CD14-positive monocyte (primary cell): ENCODE measurements at regions not wholly inside any gene's neighbourhood (a gene's known extent, or its start where the extent isn't known, plus 50 kb on each side); places are given as distances from the start of the nearest gene placed in this dataset.

Experiments used
- DNase-seq, 3 donors: peaks; one replicate each; pipeline ENCODE4 v3.0.0-alpha.2; 2011 to 2022
- H2AFZ ChIP-seq: 2 replicates; pipeline ENCODE4 v1.6.0; 2012; ENCODE audit warnings: mild to moderate bottlenecking, low read depth, low read length, inconsistent platforms; ENCODE audit not compliant: insufficient read depth, poor library complexity, severe bottlenecking
- H3K27ac ChIP-seq, 2 donors: 1 replicate in 1 of 2; 2 replicates in 1 of 2; pipeline ENCODE4 v1.5.1; 2012 to 2013; ENCODE audit warnings: low read length in 2 of 2, control low read depth in 1 of 2, inconsistent platforms in 1 of 2, low read depth in 1 of 2, mild to moderate bottlenecking in 1 of 2
- H3K27me3 ChIP-seq, 2 donors: one replicate each; pipeline versions ENCODE4 v1.6.0 to v1.6.1; 2011 to 2013; ENCODE audit warnings: low read length in 2 of 2; ENCODE audit not compliant: control insufficient read depth in 2 of 2, insufficient read depth in 2 of 2
- H3K36me3 ChIP-seq, 2 donors: replicated peaks in 1 of 2; 1 replicate in 1 of 2; 2 replicates in 1 of 2; pipeline versions ENCODE4 v1.5.1 to v1.6.1; 2012 to 2013; ENCODE audit warnings: low read length in 2 of 2, control low read depth in 1 of 2, inconsistent platforms in 1 of 2, mild to moderate bottlenecking in 1 of 2; ENCODE audit not compliant: insufficient read depth in 2 of 2, control insufficient read depth in 1 of 2
- H3K4me1 ChIP-seq, 2 donors: 1 replicate in 1 of 2; 2 replicates in 1 of 2; pipeline versions ENCODE4 v1.5.1 to v1.6.1; 2012 to 2013; ENCODE audit warnings: low read length in 2 of 2, control low read depth in 1 of 2, inconsistent platforms in 1 of 2, mild to moderate bottlenecking in 1 of 2, moderate library complexity in 1 of 2; ENCODE audit not compliant: insufficient read depth in 2 of 2, control insufficient read depth in 1 of 2
- H3K4me2 ChIP-seq: replicated peaks from 2 replicates; pipeline ENCODE3; 2012; ENCODE audit warnings: low read length, moderate library complexity, mild to moderate bottlenecking; ENCODE audit not compliant: poor library complexity, severe bottlenecking; ENCODE audit errors: extremely low read depth
- H3K4me3 ChIP-seq, 3 experiments: fragments of 200-600 bp in 1 of 3; sonication (generic) in 1 of 3; replicated peaks in 1 of 3; 1 replicate in 2 of 3; 2 replicates in 1 of 3; pipeline ENCODE4 v1.5.1; 2011 to 2013; ENCODE audit warnings: low read length in 3 of 3, mild to moderate bottlenecking in 3 of 3, control low read depth in 2 of 3, low read depth in 2 of 3, inconsistent platforms in 1 of 3, moderate library complexity in 1 of 3
- H3K79me2 ChIP-seq: 2 replicates; pipeline ENCODE4 v1.6.0; 2012; ENCODE audit warnings: mild to moderate bottlenecking, control low read depth, inconsistent platforms, low read length, moderate library complexity; ENCODE audit not compliant: insufficient read depth
- H3K9ac ChIP-seq: 2 replicates; pipeline ENCODE4 v1.6.0; 2017; ENCODE audit warnings: low read length, mild to moderate bottlenecking; ENCODE audit not compliant: insufficient read depth, poor library complexity, severe bottlenecking
- H3K9me3 ChIP-seq, 2 donors: replicated peaks in 1 of 2; 1 replicate in 1 of 2; 2 replicates in 1 of 2; pipeline versions ENCODE4 v1.5.1 to v1.6.1; 2012 to 2013; ENCODE audit warnings: low read length in 2 of 2, control low read depth in 1 of 2; ENCODE audit not compliant: control insufficient read depth in 1 of 2, insufficient read depth in 1 of 2
- H4K20me1 ChIP-seq: 2 replicates; pipeline ENCODE4 v1.6.0; 2012; ENCODE audit warnings: mild to moderate bottlenecking, low read length, control low read depth, moderate library complexity; ENCODE audit not compliant: insufficient read depth
- H3K27ac Mint-ChIP-seq, 7 donors: one replicate each; pipeline ENCODE4 v1.8.0; 2020; ENCODE audit warnings: mild to moderate bottlenecking in 7 of 7, mixed read lengths in 7 of 7, moderate library complexity in 6 of 7, inconsistent platforms in 2 of 7
- H3K27me3 Mint-ChIP-seq, 3 donors: one replicate each; pipeline ENCODE4 v1.8.0; 2021 to 2022; ENCODE audit warnings: low read depth in 3 of 3, mild to moderate bottlenecking in 3 of 3, mixed read lengths in 3 of 3, moderate library complexity in 3 of 3, inconsistent platforms in 1 of 3
- H3K36me3 Mint-ChIP-seq, 2 donors: one replicate each; pipeline ENCODE4 v1.8.0; 2020; ENCODE audit warnings: mixed read lengths in 2 of 2, inconsistent platforms in 1 of 2, mild to moderate bottlenecking in 1 of 2
- H3K4me1 Mint-ChIP-seq: one replicate; pipeline ENCODE4 v1.8.0; 2020; ENCODE audit warnings: mild to moderate bottlenecking, mixed read lengths
- H3K4me3 Mint-ChIP-seq, 2 donors: one replicate each; pipeline ENCODE4 v1.8.0; 2020; ENCODE audit warnings: mild to moderate bottlenecking in 2 of 2, mixed read lengths in 2 of 2, moderate library complexity in 1 of 2
- H3K9me3 Mint-ChIP-seq, 7 donors: one replicate each; pipeline ENCODE4 v1.8.0; 2020 to 2022; ENCODE audit warnings: mixed read lengths in 7 of 7, mild to moderate bottlenecking in 6 of 7, moderate library complexity in 6 of 7, inconsistent platforms in 2 of 7
- CTCF ChIP-seq: fragments of 200-600 bp; IDR thresholded peaks from one replicate; pipeline ENCODE4 v1.8.0; 2022; ENCODE audit warnings: antibody characterized with exemption, mild to moderate bottlenecking
- WGBS: methylation state at CpG from one replicate; pipeline ENCODE4 v1.1.5; 2013; ENCODE audit warnings: missing lambda C conversion rate; ENCODE audit not compliant: insufficient coverage; 5-methylcytosine and 5-hydroxymethylcytosine counted together
- intact Hi-C, 2 donors: fragments of 100-400 bp; cut with micrococcal nuclease; formaldehyde crosslinking; loops; one replicate each; pipeline versions ENCODE4 v1.15.0 to v1.15.1; 2023

GRCh38 chr14:26820572-26820971 is 222.7 kb upstream of the NOVA1 start:
- H3K27me3 ChIP-seq, result no peaks in the 10 kb centered on the region
- H3K4me3 ChIP-seq, result no peak overlapping the region
- H3K9me3 ChIP-seq, result no peaks in the 10 kb centered on the region
- no peak overlapping the region for H3K9ac ChIP-seq
- Mint-ChIP-seq H3K27me3 (no peaks in the 10 kb centered on the region), H3K4me1 (no peaks in the 10 kb centered on the region), H3K27ac (no peak overlapping the region), H3K36me3 (no peaks in the 10 kb centered on the region), H3K4me3 (no peak overlapping the region), H3K9me3 (peaks cover 0 to 2% (median 0%) of the 10 kb centered on the region in 7 donors)
- H3K4me1 ChIP-seq, result no peaks in the 10 kb centered on the region
- H3K4me2 ChIP-seq, result no peak overlapping the region
- H3K27ac ChIP-seq, result no peak overlapping the region
- H3K36me3 ChIP-seq, result no peaks in the 10 kb centered on the region
- no peaks in the 10 kb centered on the region for H4K20me1 ChIP-seq
- no peaks in the 10 kb centered on the region for H3K79me2 ChIP-seq
- H2AFZ ChIP-seq, result no peak overlapping the region
- no peak for TF ChIP-seq CTCF
- no peak for DNase-seq
- intact Hi-C loops, result no loop called here
- WGBS, result no CpG with 5 or more reads among the region's 4 CpGs

GRCh38 chr14:26828741-26829140 is 230.9 kb upstream of the NOVA1 start:
- Histone ChIP-seq H3K27ac (no peak overlapping the region), H3K4me2 (no peak overlapping the region), H3K36me3 (no peaks in the 10 kb centered on the region), H3K9me3 (no peaks in the 10 kb centered on the region), H3K4me1 (no peaks in the 10 kb centered on the region), H2AFZ (no peak overlapping the region), H3K9ac (no peak overlapping the region), H3K79me2 (no peaks in the 10 kb centered on the region), H3K27me3 (no peaks in the 10 kb centered on the region), H3K4me3 (no peak overlapping the region), H4K20me1 (no peaks in the 10 kb centered on the region)
- no peak for DNase-seq
- no peaks in the 10 kb centered on the region for H3K4me1 Mint-ChIP-seq
- TF ChIP-seq CTCF, result no peak
- H3K27ac Mint-ChIP-seq, result no peak overlapping the region
- intact Hi-C loops, result no loop called here
- WGBS, result 100% methylated on average over 1 of the region's 4 CpGs
- no peaks in the 10 kb centered on the region for H3K27me3 Mint-ChIP-seq
- H3K4me3 Mint-ChIP-seq, result no peak overlapping the region
- peaks cover 0 to 3% (median 0%) of the 10 kb centered on the region in 7 donors for H3K9me3 Mint-ChIP-seq
- no peaks in the 10 kb centered on the region for H3K36me3 Mint-ChIP-seq
